Heart right ventricle (tissue), 16 donors: ENCODE measurements at regions not wholly inside any gene's neighbourhood (a gene's known extent, or its start where the extent isn't known, plus 50 kb on each side); places are given as distances from the start of the nearest gene placed in this dataset.

Experiments used
- ATAC-seq, 8 donors: fragments of 200-7000 bp; cut with Tn5 transposase; one replicate each; pipeline ENCODE4 v1.9.1; 2020; ENCODE audit warnings: mild to moderate bottlenecking in 8 of 8, moderate library complexity in 8 of 8, moderate number of reproducible peaks in 1 of 8
- DNase-seq, 2 donors: peaks; one replicate each; pipeline ENCODE4 v3.0.0-alpha.2; 2020
- H3K27ac ChIP-seq, 10 donors: fragments of 200-600 bp; sonication (generic) in 2 of 10; one replicate each; pipeline versions ENCODE4 v1.5.0 to v1.8.0; 2020 to 2022; ENCODE audit warnings: mild to moderate bottlenecking in 3 of 10
- H3K27me3 ChIP-seq, 7 donors: fragments of 200-600 bp; one replicate each; pipeline ENCODE4 v1.8.0; 2021 to 2022; ENCODE audit warnings: mild to moderate bottlenecking in 2 of 7
- H3K36me3 ChIP-seq, 9 donors: fragments of 200-600 bp; sonication (generic) in 1 of 9; one replicate each; pipeline versions ENCODE4 v1.5.0 to v1.8.0; 2020 to 2022; ENCODE audit warnings: mild to moderate bottlenecking in 2 of 9
- H3K4me1 ChIP-seq, 9 donors: fragments of 200-600 bp; sonication (generic) in 1 of 9; one replicate each; pipeline versions ENCODE4 v1.5.0 to v1.8.0; 2020 to 2022; ENCODE audit warnings: mild to moderate bottlenecking in 4 of 9
- H3K4me3 ChIP-seq, 10 donors: fragments of 200-600 bp; sonication (generic) in 2 of 10; one replicate each; pipeline versions ENCODE4 v1.5.0 to v1.8.0; 2020 to 2022; ENCODE audit warnings: mild to moderate bottlenecking in 7 of 10, moderate library complexity in 2 of 10
- H3K9me3 ChIP-seq, 11 donors: fragments of 200-600 bp in 10 of 11; sonication (generic) in 2 of 11; one replicate each; pipeline versions ENCODE4 v1.5.0 to v1.8.0; 2013 to 2022; ENCODE audit warnings: mild to moderate bottlenecking in 2 of 11, control low read depth in 1 of 11, moderate library complexity in 1 of 11
- CTCF ChIP-seq, 9 donors: fragments of 200-600 bp; sonication (generic) in 2 of 9; IDR thresholded peaks; one replicate each; pipeline versions ENCODE4 v1.5.0 to v1.8.0; 2021 to 2022; ENCODE audit warnings: antibody characterized with exemption in 9 of 9, mild to moderate bottlenecking in 5 of 9, moderate library complexity in 1 of 9
- WGBS, 2 donors: extraction: QIAGEN DNeasy Blood & Tissue Kit; methylation state at CpG; one replicate each; pipeline ENCODE4 v1.1.7; 2013; ENCODE audit warnings: inconsistent platforms in 1 of 2; 5-methylcytosine and 5-hydroxymethylcytosine counted together
- intact Hi-C, 10 donors: fragments of 100-400 bp; cut with DNase I; formaldehyde crosslinking; loops; one replicate each; pipeline versions ENCODE4 v1.11.1 to v1.14.2; 2022
- donor health status: Arrhythmogenic right ventricular cardiomyopathy.
- donor health status: ischemic (EF 13 %, LVEDD 7.1; RV severe dilation, severe dysfunction).
- donor health status: healthy with polysubstance abuse.
- donor health status: DM: no; HTN: yes; CAD: no.
- donor health status: DM: no; HTN: no; CAD: no.
- donor health status: ischemic (EF 25% LVEDD 6.9; RV normal size, moderate dysfunction).
- donor health status: ischemic (EF 25% LVEDD 5.7; RV mildly dilated, moderate dysfunction).
- donor health status: healthy.
- donor health status: DM: yes; HTN: yes; CAD: no.
- donor health status: Ischemic cardiomyopathy.
- donor health status: ischemic (EF 35%, LVEDD 5.7; RV mildly dilated, moderate dysfunction).
- donor health status: nonischemic (EF 11% LVEDD 7.7; RV severe dilation, severe dysfunction).
- donor health status: DM: yes; HTN: yes; CAD: no.
- donor health status: PGD.
- donor health status: ischemic (EF 29% LVEDD 5.4; RV normal size, mild dysfunction).
- donor health status: nonischemic (EF 23%, LVEDD 6.1; RV moderate dilation, normal function).

GRCh38 chr1:196105901-196106300 is 502.3 kb downstream of the KCNT2 start:
- intact Hi-C loops, result no loop called here
- H3K9me3 ChIP-seq, result peaks cover 0 to 44% (median 4%) of the 10 kb centered on the region in 11 donors
- H3K4me1 ChIP-seq, result no peaks in the 10 kb centered on the region
- ATAC-seq (no peak), DNase-seq (no peak)
- no peaks in the 10 kb centered on the region for H3K27me3 ChIP-seq
- no peaks in the 10 kb centered on the region for H3K36me3 ChIP-seq
- H3K4me3 ChIP-seq, result no peak overlapping the region
- WGBS, 2 donors, result 78 to 86% methylated on average over 3 of the region's 3 CpGs
- no peak for TF ChIP-seq CTCF (IDR thresholded peaks at IDR 0.05)
- H3K27ac ChIP-seq, result no peak overlapping the region

GRCh38 chr1:196102826-196103225 is 505.4 kb downstream of the KCNT2 start:
- DNase-seq (no peak), ATAC-seq (no peak)
- H3K4me1 ChIP-seq, result no peaks in the 10 kb centered on the region
- H3K27me3 ChIP-seq, result no peaks in the 10 kb centered on the region
- no peak overlapping the region for H3K27ac ChIP-seq
- peaks cover 0 to 29% (median 4%) of the 10 kb centered on the region in 11 donors for H3K9me3 ChIP-seq
- intact Hi-C loops, result no loop called here
- no peak overlapping the region for H3K4me3 ChIP-seq
- TF ChIP-seq CTCF (IDR thresholded peaks at IDR 0.05), result no peak
- WGBS, 2 donors, result 73 to 77% methylated on average over 1 of the region's 1 CpG
- H3K36me3 ChIP-seq, result no peaks in the 10 kb centered on the region

GRCh38 chr1:196098000-196098399 is 510.2 kb downstream of the KCNT2 start:
- H3K36me3 ChIP-seq, result no peaks in the 10 kb centered on the region
- H3K9me3 ChIP-seq, result peaks cover 0 to 22% (median 4%) of the 10 kb centered on the region in 11 donors
- no peaks in the 10 kb centered on the region for H3K4me1 ChIP-seq
- H3K27me3 ChIP-seq, result no peaks in the 10 kb centered on the region
- no peak overlapping the region for H3K27ac ChIP-seq
- DNase-seq (no peak), ATAC-seq (no peak)
- intact Hi-C loops, result no loop called here
- TF ChIP-seq CTCF (IDR thresholded peaks at IDR 0.05), result no peak
- no peak overlapping the region for H3K4me3 ChIP-seq

DNA sequence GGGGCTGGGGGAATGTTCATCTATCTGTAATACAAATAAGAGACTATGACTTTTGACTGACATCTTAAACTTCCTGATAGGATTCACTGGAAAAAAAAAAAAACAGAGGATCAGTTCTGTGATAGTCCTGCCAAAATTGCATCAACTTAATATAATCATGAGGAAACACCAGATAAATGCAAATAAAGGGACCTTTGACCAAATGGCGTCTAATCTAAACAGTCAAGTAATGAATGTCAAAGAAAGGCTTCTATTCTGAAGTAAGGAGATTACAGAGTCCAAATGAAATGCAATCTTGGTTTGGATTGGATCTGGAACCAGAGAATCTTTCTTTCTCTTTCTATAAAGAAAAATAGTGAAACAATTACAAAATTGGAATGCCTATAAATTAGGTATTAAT is 513.4 kb downstream of the KCNT2 start:
- H3K36me3 ChIP-seq, result no peaks in the 10 kb centered on the region
- intact Hi-C loops, result no loop called here
- DNase-seq (no peak), ATAC-seq (no peak)
- no peaks in the 10 kb centered on the region for H3K9me3 ChIP-seq
- H3K27ac ChIP-seq, result no peak overlapping the region
- WGBS, 2 donors, result 64 to 73% methylated on average over 1 of the region's 1 CpG
- no peak overlapping the region for H3K4me3 ChIP-seq
- no peaks in the 10 kb centered on the region for H3K27me3 ChIP-seq
- no peak for TF ChIP-seq CTCF (IDR thresholded peaks at IDR 0.05)
- no peaks in the 10 kb centered on the region for H3K4me1 ChIP-seq
